SK-N-SH treated with all-trans-retinoic acid at 6 μM for 48 hours (cell line): ENCODE measurements at regions not wholly inside any gene's neighbourhood (a gene's known extent, or its start where the extent isn't known, plus 50 kb on each side); places are given as distances from the start of the nearest gene placed in this dataset.

Source experiments
- ATAC-seq: fragments of 200-7000 bp; cut with Tn5 transposase; 3 replicates; pipeline ENCODE4 v1.9.1; 2020; ENCODE audit warnings: mild to moderate bottlenecking, moderate library complexity
- CREB5 ChIP-seq: fragments of 250-450 bp; sonication (Bioruptor Pico); IDR thresholded peaks from 2 replicates; pipeline ENCODE4 v1.5.1; 2020; ENCODE audit warnings: low read depth, mild to moderate bottlenecking, moderate library complexity
- CSDC2 ChIP-seq: fragments of 250-450 bp; sonication (Bioruptor Pico); IDR thresholded peaks from 2 replicates; pipeline ENCODE4 v1.5.0; 2020; ENCODE audit warnings: mild to moderate bottlenecking, moderate library complexity
- CSRNP3 ChIP-seq: fragments of 250-450 bp; sonication (Bioruptor Pico); IDR thresholded peaks from 2 replicates; pipeline ENCODE4 v1.5.1; 2021; ENCODE audit warnings: mild to moderate bottlenecking, moderate library complexity
- ESRRG ChIP-seq: fragments of 250-450 bp; sonication (Bioruptor Pico); IDR thresholded peaks from 2 replicates; pipeline ENCODE4 v1.6.1; 2021; ENCODE audit warnings: mild to moderate bottlenecking
- GLIS3 ChIP-seq: fragments of 250-450 bp; sonication (Bioruptor Pico); IDR thresholded peaks from 2 replicates; pipeline ENCODE4 v1.5.0; 2020; ENCODE audit warnings: mild to moderate bottlenecking, moderate library complexity
- ISL1 ChIP-seq: fragments of 250-450 bp; sonication (Bioruptor Pico); IDR thresholded peaks from 2 replicates; pipeline ENCODE4 v2.1.2; 2022; ENCODE audit warnings: mild to moderate bottlenecking, moderate library complexity
- PATZ1 ChIP-seq: fragments of 250-450 bp; sonication (Bioruptor Pico); IDR thresholded peaks from 2 replicates; pipeline ENCODE4 v1.8.0; 2020; ENCODE audit warnings: mild to moderate bottlenecking, moderate library complexity, borderline replicate concordance
- POU6F1 ChIP-seq: fragments of 250-450 bp; sonication (Bioruptor Pico); IDR thresholded peaks from 2 replicates; pipeline ENCODE4 v1.8.0; 2021; ENCODE audit warnings: low read depth, mild to moderate bottlenecking, moderate library complexity, borderline replicate concordance
- RARB ChIP-seq: fragments of 250-450 bp; sonication (Bioruptor Pico); IDR thresholded peaks from 2 replicates; pipeline ENCODE4 v1.8.0; 2021; ENCODE audit warnings: mild to moderate bottlenecking, moderate library complexity
- TCF4 ChIP-seq: fragments of 250-450 bp; sonication (Bioruptor Pico); IDR thresholded peaks from 2 replicates; pipeline ENCODE4 v1.8.0; 2021; ENCODE audit warnings: mild to moderate bottlenecking, moderate library complexity, borderline replicate concordance
- TSHZ2 ChIP-seq: fragments of 250-450 bp; sonication (Bioruptor Pico); IDR thresholded peaks from 2 replicates; pipeline ENCODE4 v1.5.0; 2020; ENCODE audit warnings: mild to moderate bottlenecking, moderate library complexity
- ZC3H10 ChIP-seq: fragments of 250-450 bp; sonication (Bioruptor Pico); IDR thresholded peaks from 2 replicates; pipeline ENCODE4 v1.5.1; 2021; ENCODE audit warnings: mild to moderate bottlenecking, moderate library complexity
- ZFP3 ChIP-seq: fragments of 250-450 bp; sonication (Bioruptor Pico); IDR thresholded peaks from 2 replicates; pipeline ENCODE4 v1.5.0; 2020; ENCODE audit warnings: mild to moderate bottlenecking, moderate library complexity
- ZFP30 ChIP-seq: fragments of 450-650 bp; formaldehyde crosslinking; IDR thresholded peaks from 2 replicates; pipeline ENCODE4 v1.5.0; 2022; ENCODE audit warnings: mild to moderate bottlenecking, moderate library complexity
- ZNF565 ChIP-seq: fragments of 450-650 bp; formaldehyde crosslinking; conservative IDR thresholded peaks from 2 replicates; pipeline ENCODE4 v1.5.0; 2020; ENCODE audit warnings: low read depth, mild to moderate bottlenecking, moderate library complexity
- ZNF70 ChIP-seq: fragments of 450-650 bp; formaldehyde crosslinking; IDR thresholded peaks from 2 replicates; pipeline ENCODE4 v1.5.0; 2020; ENCODE audit warnings: mild to moderate bottlenecking, moderate library complexity
- ZNF8 ChIP-seq: fragments of 450-650 bp; formaldehyde crosslinking; IDR thresholded peaks from 2 replicates; pipeline ENCODE4 v1.5.0; 2020; ENCODE audit warnings: mild to moderate bottlenecking, moderate library complexity

GRCh38 chr2:18998491-18998890 is 359.9 kb downstream of the OSR1 start (continued):
- TF ChIP-seq TCF4 (CRISPR knock-in tag): no peak
- TF ChIP-seq ZNF8 (CRISPR knock-in tag): no peak
- no peak for TF ChIP-seq ZC3H10
- no peak for TF ChIP-seq ZNF70 (CRISPR knock-in tag)
- no peak for TF ChIP-seq ZFP3 (CRISPR knock-in tag)
- no peak for TF ChIP-seq PATZ1 (CRISPR knock-in tag)

GRCh38 chr2:18993756-18994338 is 364.6 kb downstream of the OSR1 start:
- no peak for TF ChIP-seq ESRRG (CRISPR knock-in tag)
- ATAC-seq: no peak

GRCh38 chr2:18991177-18992168 is 366.9 kb downstream of the OSR1 start:
- TF ChIP-seq GLIS3 (CRISPR knock-in tag): peak; percentile 79; the same call in 1 of the 2 replicates
- TF ChIP-seq PATZ1 (CRISPR knock-in tag): no peak; the same call in 1 of the 2 replicates
- TF ChIP-seq RARB (CRISPR knock-in tag): no peak
- TF ChIP-seq ZFP30: no peak
- TF ChIP-seq TCF4 (CRISPR knock-in tag): peak; percentile 52
- TF ChIP-seq CREB5 (CRISPR knock-in tag): peak; percentile 93
- TF ChIP-seq CSRNP3: peak; percentile 68; the same call in 1 of the 2 replicates
- TF ChIP-seq ZNF565: no peak
- TF ChIP-seq ZNF8 (CRISPR knock-in tag): no peak
- TF ChIP-seq ISL1 (CRISPR knock-in tag): peak; percentile 98
- 0 out of 2 replicates have a peak, but pooled peaks have one; percentile 46 for TF ChIP-seq CSDC2 (CRISPR knock-in tag)
- peak; percentile 86 for ATAC-seq

GRCh38 chr2:18988631-18989232 is 369.7 kb downstream of the OSR1 start:
- no peak for ATAC-seq
- no peak for TF ChIP-seq TSHZ2 (CRISPR knock-in tag)
- no peak for TF ChIP-seq CSRNP3
- TF ChIP-seq ZNF8 (CRISPR knock-in tag): no peak
- no peak for TF ChIP-seq PATZ1 (CRISPR knock-in tag)
- no peak for TF ChIP-seq ISL1 (CRISPR knock-in tag)
- no peak for TF ChIP-seq CSDC2 (CRISPR knock-in tag)
- TF ChIP-seq ESRRG (CRISPR knock-in tag): no peak
- TF ChIP-seq POU6F1 (CRISPR knock-in tag): no peak
- TF ChIP-seq ZFP3 (CRISPR knock-in tag): no peak
